ENCODE measurements at regions not wholly inside any gene's neighbourhood (a gene's known extent, or its start where the extent isn't known, plus 50 kb on each side); places are given as distances from the start of the nearest gene placed in this dataset.
"Not testable (repeated sequence)": the region's sequence is repeated elsewhere in the genome, so short reads cannot be mapped to it uniquely, and the experiment has no call there.

DNA sequence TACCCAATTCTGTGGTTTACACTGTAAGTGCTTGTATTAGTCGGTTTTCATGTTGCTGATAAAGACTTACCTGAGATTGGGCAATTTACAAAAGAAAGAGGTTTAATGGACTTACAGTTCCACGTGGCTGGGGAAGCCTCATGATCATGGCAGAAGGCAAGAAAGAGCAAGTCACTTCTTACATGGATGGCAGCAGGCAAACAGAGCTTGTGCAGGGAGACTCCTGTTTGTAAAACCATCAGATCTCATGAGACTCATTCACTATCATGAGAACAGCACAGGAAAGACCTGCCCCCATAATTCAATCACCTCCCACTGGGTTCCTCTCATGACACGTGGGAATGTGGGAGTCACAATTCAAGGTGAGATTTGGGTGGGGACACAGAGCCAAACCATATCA lies 119.3 kb downstream of the BASP1 start:
- not testable (repeated sequence) for TF ChIP-seq CTCF (IDR thresholded peaks at IDR 0.05; ENCODE audit: low read depth, low read length); POLR2A (IDR thresholded peaks at IDR 0.05; ENCODE audit: extremely low read depth, insufficient read length); MAX (IDR thresholded peaks at IDR 0.05; ENCODE audit: low read depth, low read length); MYC (IDR thresholded peaks at IDR 0.05; ENCODE audit: low read depth, low read length)

All from NB4 (cell line).